Renal pelvis (tissue), 1 donor: ENCODE measurements at regions not wholly inside any gene's neighbourhood (a gene's known extent, or its start where the extent isn't known, plus 50 kb on each side); places are given as distances from the start of the nearest gene placed in this dataset.

Source experiments
- DNase-seq: peaks from one replicate; pipeline ENCODE4 v3.0.0-alpha.2; 2013

DNA sequence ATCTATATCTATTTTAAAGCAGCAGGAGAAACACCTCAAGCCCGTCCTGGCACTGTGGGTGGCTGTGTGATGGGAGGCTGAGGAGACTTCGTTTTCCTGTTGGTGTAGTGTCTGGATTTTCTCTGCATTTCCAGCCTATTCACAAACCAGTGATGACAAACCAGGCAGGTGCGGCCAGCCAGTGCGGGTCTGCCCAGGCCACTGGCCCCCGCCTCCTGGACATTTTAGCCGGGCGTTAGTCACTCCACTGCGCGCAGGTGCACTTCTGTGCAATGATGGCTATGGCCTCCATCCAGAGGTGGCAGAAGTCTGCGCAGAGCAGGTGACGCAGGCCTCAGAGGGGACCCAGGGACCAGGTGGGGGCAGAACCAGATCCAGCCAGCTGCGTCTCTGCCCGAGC lies 64.9 kb upstream of the PITRM1 start:
- no peak for DNase-seq

DNA sequence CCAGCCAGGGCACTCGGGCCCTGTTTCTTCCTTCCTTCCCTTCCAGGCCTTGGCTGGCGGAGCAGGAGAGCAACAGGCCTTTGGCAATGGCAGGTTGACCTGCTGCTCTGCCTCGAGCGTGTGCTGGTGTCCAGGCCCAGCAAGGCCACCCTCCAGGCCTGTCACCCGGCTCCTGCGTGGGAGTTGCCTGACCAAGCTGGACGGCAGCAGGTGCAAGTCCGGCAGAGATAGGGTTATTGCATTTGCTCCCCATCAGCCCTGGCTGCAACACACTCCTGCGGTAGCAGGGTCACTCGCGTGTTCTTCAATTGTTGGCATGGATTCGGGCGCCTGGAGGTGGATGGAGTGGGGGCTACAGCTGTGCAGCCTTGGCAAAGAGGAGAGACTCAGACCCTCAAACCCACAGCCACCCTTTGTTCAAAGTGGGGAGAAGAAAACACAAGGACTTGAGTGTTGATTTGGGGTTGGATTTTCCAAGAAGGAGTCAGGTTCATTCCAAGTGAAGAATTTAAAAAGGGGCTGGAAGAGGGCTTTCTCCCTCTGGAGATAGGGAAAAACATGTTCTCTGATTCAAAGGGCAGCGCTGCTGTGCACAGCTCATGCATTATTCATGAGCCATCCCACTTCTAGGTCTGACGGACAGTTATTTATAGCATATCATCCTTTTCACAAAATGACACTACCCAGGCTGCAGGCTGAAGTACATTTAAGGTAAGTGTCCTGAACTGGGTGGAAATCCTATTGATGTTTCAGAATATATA lies 64.2 kb upstream of the PITRM1 start:
- DNase-seq, result no peak

- no peak for DNase-seq
Measured at GRCh38 chr10:3235996-3236510, 63.5 kb upstream of the PITRM1 start.

- DNase-seq, result no peak
Measured at GRCh38 chr10:3235395-3235794, 62.8 kb upstream of the PITRM1 start.

- DNase-seq, result no peak
Measured at GRCh38 chr10:3233486-3233990, 61.0 kb upstream of the PITRM1 start.

DNA sequence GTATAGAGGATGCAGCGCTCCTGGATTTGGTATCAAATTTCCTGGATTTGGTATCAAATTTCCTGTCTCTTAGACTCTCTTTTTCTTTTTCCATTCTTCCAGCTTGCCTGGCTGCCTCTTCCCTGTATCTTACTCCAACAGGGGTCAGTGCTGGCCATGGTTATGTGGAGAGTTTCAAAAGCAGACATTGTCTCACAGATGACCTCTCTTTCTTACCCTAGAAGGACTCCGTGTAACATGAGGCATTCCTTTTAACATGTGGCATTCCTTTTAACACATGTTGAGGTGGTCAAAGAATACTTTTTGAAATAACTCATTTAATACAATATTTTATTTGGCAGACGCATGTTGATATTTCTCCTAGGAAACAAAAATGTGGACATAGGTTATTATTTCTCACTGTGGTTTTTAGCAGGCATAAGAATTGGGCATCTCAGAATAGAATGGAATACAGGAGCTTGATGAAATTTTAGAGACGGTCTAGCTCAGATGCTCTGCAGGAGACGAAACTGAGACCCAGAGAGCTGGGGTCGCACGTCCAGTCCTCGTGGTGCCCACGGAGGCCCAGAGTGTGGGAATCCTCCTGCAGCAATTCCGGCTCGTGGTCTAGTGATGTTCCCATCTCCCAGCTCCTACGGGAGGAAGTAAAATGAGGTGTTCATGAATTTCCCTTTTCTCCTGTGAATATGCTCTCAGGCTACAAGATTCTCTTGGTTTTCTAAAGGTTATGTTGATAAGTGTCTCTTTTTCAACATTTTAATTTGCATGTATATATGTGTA lies 59.6 kb upstream of the PITRM1 start:
- no peak for DNase-seq

GRCh38 chr10:3229815-3230214 lies 57.2 kb upstream of the PITRM1 start:
- no peak for DNase-seq

DNA sequence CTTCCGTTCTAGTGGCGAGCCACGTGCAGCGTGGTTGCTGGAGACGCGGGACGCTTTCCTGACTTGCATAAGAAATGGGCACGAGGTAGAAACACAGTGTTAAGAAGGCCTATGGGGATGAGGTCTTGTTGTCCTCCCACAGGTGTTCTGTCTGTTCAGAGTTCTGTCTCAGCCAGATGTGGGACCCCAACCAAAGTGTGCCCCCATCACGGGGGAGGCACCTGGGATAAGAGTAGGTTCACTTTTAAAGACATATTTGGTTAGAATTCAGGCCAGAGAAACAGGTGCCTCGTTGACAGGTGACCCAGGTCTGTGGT lies 56.0 kb upstream of the PITRM1 start:
- no peak for DNase-seq

GRCh38 chr10:3226960-3227744 lies 54.6 kb upstream of the PITRM1 start:
- no peak for DNase-seq

GRCh38 chr10:3225561-3225960 lies 53.0 kb upstream of the PITRM1 start:
- no peak for DNase-seq

DNA sequence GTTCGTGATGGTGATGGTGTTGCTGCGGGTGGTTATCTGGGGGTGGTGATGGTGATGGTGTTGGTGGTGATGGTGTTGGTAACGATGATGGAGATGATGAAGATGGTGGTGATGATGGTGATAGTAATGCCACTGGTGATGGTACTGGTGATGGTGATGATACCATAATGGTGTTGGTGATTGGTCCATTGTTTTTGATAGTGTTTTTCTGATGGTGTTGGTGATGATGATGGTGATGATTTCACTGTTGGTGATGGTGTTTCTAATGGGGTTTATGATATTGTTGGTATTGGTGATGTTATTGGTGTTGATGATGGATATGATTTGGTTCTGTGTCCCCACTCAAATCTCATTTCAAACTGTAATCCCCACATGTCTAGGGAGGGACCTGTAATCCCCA lies 51.7 kb upstream of the PITRM1 start:
- no peak for DNase-seq

DNA sequence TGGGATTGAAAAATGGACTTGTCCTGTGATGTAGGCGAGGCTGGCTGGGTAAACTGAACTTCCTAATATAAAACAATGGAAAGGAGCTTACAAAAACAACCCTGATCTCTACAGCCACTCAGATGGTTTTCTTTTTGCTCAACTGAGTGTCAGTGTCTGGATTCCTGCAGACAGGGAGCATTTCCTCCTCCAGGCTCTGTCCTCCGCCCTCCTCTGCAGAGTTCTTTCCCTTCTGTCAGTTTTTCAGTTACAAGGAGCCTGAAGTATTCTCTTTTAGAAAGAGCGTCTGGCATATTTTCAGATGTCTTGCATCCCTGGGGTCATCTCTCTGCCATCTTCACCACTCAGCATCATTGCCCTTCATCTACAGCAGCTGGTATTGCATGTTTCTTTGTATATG lies 50.0 kb upstream of the PITRM1 start:
- no peak for DNase-seq
